Testis (tissue), 2 donors: ENCODE measurements at regions not wholly inside any gene's neighbourhood (a gene's known extent, or its start where the extent isn't known, plus 50 kb on each side); places are given as distances from the start of the nearest gene placed in this dataset.

Source experiments
- CTCF ChIP-seq, 3 experiments: fragments of 450-650 bp in 2 of 3; fragments of 200-600 bp in 1 of 3; sonication (generic) in 1 of 3; IDR thresholded peaks; one replicate each; pipeline ENCODE4 v1.5.1; 2016 to 2019; ENCODE audit warnings: antibody characterized with exemption in 3 of 3, mild to moderate bottlenecking in 2 of 3, moderate library complexity in 1 of 3
- POLR2A ChIP-seq: fragments of 450-650 bp; IDR thresholded peaks from one replicate; pipeline ENCODE4 v1.6.1; 2017; ENCODE audit warnings: antibody characterized with exemption, mild to moderate bottlenecking, moderate library complexity

- TF ChIP-seq CTCF (IDR thresholded peaks at IDR 0.05) (no peak), POLR2A (no peak)
Observed at GRCh38 chr9:16286160-16286559, 584.3 kb downstream of the BNC2 start.
